ENCODE measurements at regions not wholly inside any gene's neighbourhood (a gene's known extent, or its start where the extent isn't known, plus 50 kb on each side); places are given as distances from the start of the nearest gene placed in this dataset.

GRCh38 chr20:1833216-1833615 lies 62.0 kb upstream of the SIRPA start:
- TF ChIP-seq POLR2A (IDR thresholded peaks at IDR 0.05), result no peak
- no peak for TF ChIP-seq POLR2AphosphoS5 (IDR thresholded peaks at IDR 0.05)
- TF ChIP-seq CTCF (IDR thresholded peaks at IDR 0.05), result no peak
